Activated naive CD4-positive, alpha-beta T cell treated with anti-CD3 and anti-CD28 coated beads for 36 hours (primary cell): ENCODE measurements at regions not wholly inside any gene's neighbourhood (a gene's known extent, or its start where the extent isn't known, plus 50 kb on each side); places are given as distances from the start of the nearest gene placed in this dataset.
"Not testable (repeated sequence)": the region's sequence is repeated elsewhere in the genome, so short reads cannot be mapped to it uniquely, and the experiment has no call there.

Experiments
- CTCF ChIA-PET: fragments of 350-600 bp; sonication (Branson Sonifier 250); formaldehyde crosslinking; loops from one replicate; lab custom pipeline; 2021; ENCODE audit warnings: antibody characterized with exemption; lab: Charles Lee
- DNase-seq: peaks from one replicate; pipeline ENCODE4 v3.0.0-alpha.2; 2020
- H3K27ac Mint-ChIP-seq: one replicate; pipeline ENCODE4 v1.8.0; 2021; ENCODE audit warnings: mild to moderate bottlenecking, mixed read lengths
- H3K27me3 Mint-ChIP-seq: one replicate; pipeline ENCODE4 v1.8.0; 2021; ENCODE audit warnings: low read depth, mixed read lengths
- H3K36me3 Mint-ChIP-seq: one replicate; pipeline ENCODE4 v1.8.0; 2021; ENCODE audit warnings: low read depth, mixed read lengths
- H3K4me1 Mint-ChIP-seq: one replicate; pipeline ENCODE4 v1.8.0; 2021; ENCODE audit warnings: low read depth, mixed read lengths
- H3K4me3 Mint-ChIP-seq: one replicate; pipeline ENCODE4 v1.8.0; 2021; ENCODE audit warnings: mild to moderate bottlenecking, moderate library complexity, mixed read lengths
- H3K9me3 Mint-ChIP-seq: one replicate; pipeline ENCODE4 v1.8.0; 2021; ENCODE audit warnings: mixed read lengths
- intact Hi-C: fragments of 100-400 bp; cut with micrococcal nuclease; formaldehyde crosslinking; loops from one replicate; pipeline ENCODE4 v1.15.1; 2023

GRCh38 chr6:142998739-142999138 is 53.8 kb upstream of the HIVEP2 start:
- intact Hi-C loops, H3K27me3 Mint-ChIP-seq, CTCF ChIA-PET, H3K27ac Mint-ChIP-seq, H3K4me1 Mint-ChIP-seq, H3K4me3 Mint-ChIP-seq, H3K36me3 Mint-ChIP-seq, DNase-seq: not testable (repeated sequence)
- H3K9me3 Mint-ChIP-seq = peaks cover 16% of the 10 kb centered on the region

GRCh38 chr6:143000811-143001210 is 55.8 kb upstream of the HIVEP2 start:
- no peak overlapping the region for H3K27ac Mint-ChIP-seq
- intact Hi-C loops = no loop called here
- no peak overlapping the region for H3K4me3 Mint-ChIP-seq
- CTCF ChIA-PET = no interaction called here
- H3K9me3 Mint-ChIP-seq = peaks cover 16% of the 10 kb centered on the region
- H3K27me3 Mint-ChIP-seq = no peaks in the 10 kb centered on the region
- H3K4me1 Mint-ChIP-seq = no peaks in the 10 kb centered on the region
- DNase-seq = no peak
- peaks cover 7% of the 10 kb centered on the region for H3K36me3 Mint-ChIP-seq

GRCh38 chr6:143002686-143003085 is 57.7 kb upstream of the HIVEP2 start:
- intact Hi-C loops = no loop called here
- CTCF ChIA-PET = no interaction called here
- no peak overlapping the region for H3K27ac Mint-ChIP-seq
- no peaks in the 10 kb centered on the region for H3K4me1 Mint-ChIP-seq
- peaks cover 9% of the 10 kb centered on the region for H3K9me3 Mint-ChIP-seq
- peaks cover 4% of the 10 kb centered on the region for H3K36me3 Mint-ChIP-seq
- no peaks in the 10 kb centered on the region for H3K27me3 Mint-ChIP-seq
- no peak overlapping the region for H3K4me3 Mint-ChIP-seq
- no peak for DNase-seq

- Mint-ChIP-seq H3K4me3 (no peak overlapping the region), H3K4me1 (no peaks in the 10 kb centered on the region), H3K27ac (no peak overlapping the region), H3K27me3 (no peaks in the 10 kb centered on the region), H3K9me3 (peaks cover 6% of the 10 kb centered on the region), H3K36me3 (peaks cover 4% of the 10 kb centered on the region)
- no peak for DNase-seq
- intact Hi-C loops = no loop called here
- CTCF ChIA-PET = no interaction called here
These were observed 57.0 kb upstream of the AIG1 start for GRCh38 chr6:143003676-143004075.

GRCh38 chr6:143005816-143006215 is 54.9 kb upstream of the AIG1 start:
- no peak for DNase-seq
- intact Hi-C loops = no loop called here
- Mint-ChIP-seq H3K4me1 (no peaks in the 10 kb centered on the region), H3K4me3 (no peak overlapping the region), H3K27ac (no peak overlapping the region), H3K27me3 (no peaks in the 10 kb centered on the region), H3K9me3 (no peaks in the 10 kb centered on the region), H3K36me3 (no peaks in the 10 kb centered on the region)
- CTCF ChIA-PET = no interaction called here

GRCh38 chr6:143006787-143007186 is 53.9 kb upstream of the AIG1 start:
- CTCF ChIA-PET = no interaction called here
- DNase-seq = no peak
- intact Hi-C loops = no loop called here

GRCh38 chr6:143007646-143008045 is 53.0 kb upstream of the AIG1 start:
- CTCF ChIA-PET = interaction anchor here (0.8 kb wide), 1 partner anchor 19 kb away, joined by 3 read pairs; no protein-coding TSS in a partner anchor
- no peaks in the 10 kb centered on the region for H3K36me3 Mint-ChIP-seq
- H3K27me3 Mint-ChIP-seq = no peaks in the 10 kb centered on the region
- no peak overlapping the region for H3K27ac Mint-ChIP-seq
- no peak for DNase-seq
- H3K9me3 Mint-ChIP-seq = no peaks in the 10 kb centered on the region
- H3K4me1 Mint-ChIP-seq = no peaks in the 10 kb centered on the region
- no peak overlapping the region for H3K4me3 Mint-ChIP-seq
- intact Hi-C loops = no loop called here

More at GRCh38 chr6:143006787-143007186, 53.9 kb upstream of the AIG1 start:
- no peaks in the 10 kb centered on the region for H3K27me3 Mint-ChIP-seq
- no peak overlapping the region for H3K4me3 Mint-ChIP-seq
- no peaks in the 10 kb centered on the region for H3K4me1 Mint-ChIP-seq
- H3K36me3 Mint-ChIP-seq = no peaks in the 10 kb centered on the region
- no peaks in the 10 kb centered on the region for H3K9me3 Mint-ChIP-seq
- H3K27ac Mint-ChIP-seq = no peak overlapping the region

GRCh38 chr6:143009851-143010250 is 50.8 kb upstream of the AIG1 start:
- CTCF ChIA-PET = no interaction called here
- Mint-ChIP-seq H3K27ac (no peak overlapping the region), H3K9me3 (no peaks in the 10 kb centered on the region), H3K27me3 (no peaks in the 10 kb centered on the region), H3K4me1 (peaks cover under 1% of the 10 kb centered on the region), H3K36me3 (no peaks in the 10 kb centered on the region), H3K4me3 (no peak overlapping the region)
- no peak for DNase-seq
- intact Hi-C loops = no loop called here
